ENCODE measurements at regions not wholly inside any gene's neighbourhood (a gene's known extent, or its start where the extent isn't known, plus 50 kb on each side); places are given as distances from the start of the nearest gene placed in this dataset.

- no peak for DNase-seq
These were observed 209.0 kb downstream of the LTN1 start for GRCh38 chr21:28783641-28784185.

GRCh38 chr21:28781602-28782276 lies 210.9 kb downstream of the LTN1 start:
- DNase-seq: no peak

- DNase-seq: no peak
These were observed 212.8 kb downstream of the LTN1 start for GRCh38 chr21:28779914-28780313.

GRCh38 chr21:28776251-28776650 lies 216.4 kb downstream of the LTN1 start:
- no peak for DNase-seq

GRCh38 chr21:28775071-28775470 lies 217.6 kb downstream of the LTN1 start:
- DNase-seq: no peak

GRCh38 chr21:28773036-28773435 lies 219.6 kb downstream of the LTN1 start:
- DNase-seq: no peak

- DNase-seq: no peak
These were observed 220.7 kb downstream of the LTN1 start for GRCh38 chr21:28771790-28772501.

- DNase-seq: no peak
These were observed 221.6 kb downstream of the LTN1 start for GRCh38 chr21:28770867-28771661.

GRCh38 chr21:28769683-28770082 lies 223.0 kb downstream of the LTN1 start:
- DNase-seq: no peak

- no peak for DNase-seq
These were observed 223.9 kb downstream of the LTN1 start for GRCh38 chr21:28768753-28769152.

- DNase-seq: no peak
These were observed 225.2 kb downstream of the LTN1 start for GRCh38 chr21:28767523-28767922.

- no peak for DNase-seq
These were observed 228.8 kb downstream of the LTN1 start for GRCh38 chr21:28763809-28764418.

- no peak for DNase-seq
These were observed 230.3 kb downstream of the LTN1 start for GRCh38 chr21:28762357-28762735.

GRCh38 chr21:28761674-28762356 lies 230.9 kb downstream of the LTN1 start:
- no peak for DNase-seq

- no peak for DNase-seq
These were observed 233.8 kb downstream of the LTN1 start for GRCh38 chr21:28758883-28759242.

GRCh38 chr21:28758042-28758882 lies 234.4 kb downstream of the LTN1 start:
- no peak for DNase-seq

GRCh38 chr21:28754862-28755261 lies 237.8 kb downstream of the LTN1 start:
- DNase-seq: no peak

- no peak for DNase-seq
These were observed 238.5 kb downstream of the LTN1 start for GRCh38 chr21:28754127-28754611.

- no peak for DNase-seq
These were observed 240.5 kb downstream of the LTN1 start for GRCh38 chr21:28752131-28752530.

GRCh38 chr21:28751176-28751575 lies 241.5 kb downstream of the LTN1 start:
- no peak for DNase-seq

GRCh38 chr21:28750565-28750964 lies 242.1 kb downstream of the LTN1 start:
- DNase-seq: no peak

Measured in NCI-H2107 (cell line).